Breast epithelium (tissue), 4 donors: ENCODE measurements at regions not wholly inside any gene's neighbourhood (a gene's known extent, or its start where the extent isn't known, plus 50 kb on each side); places are given as distances from the start of the nearest gene placed in this dataset.

Source experiments
- DNase-seq, 2 donors: peaks; one replicate each; pipeline ENCODE4 v3.0.0-alpha.2; 2019; ENCODE audit warnings: low spot score in 2 of 2
- H3K27ac ChIP-seq, 2 donors: fragments of 200-600 bp; sonication (generic) in 1 of 2; one replicate each; pipeline ENCODE4 v1.5.1; 2016 to 2019; ENCODE audit warnings: mild to moderate bottlenecking in 1 of 2
- H3K27me3 ChIP-seq, 2 donors: fragments of 200-600 bp; sonication (generic) in 1 of 2; one replicate each; pipeline versions ENCODE4 v1.5.1 to v1.6.0; 2017 to 2019; ENCODE audit warnings: control low read depth in 1 of 2, mild to moderate bottlenecking in 1 of 2
- H3K36me3 ChIP-seq: fragments of 200-600 bp; one replicate; pipeline ENCODE4 v1.5.1; 2019
- H3K4me1 ChIP-seq, 2 donors: fragments of 200-600 bp; sonication (generic); one replicate each; pipeline ENCODE4 v1.5.1; 2016 to 2019; ENCODE audit warnings: control low read depth in 1 of 2
- H3K4me3 ChIP-seq, 3 donors: fragments of 200-600 bp; sonication (generic); 1 replicate in 2 of 3; 2 replicates in 1 of 3; pipeline ENCODE4 v1.5.1; 2016 to 2019; ENCODE audit warnings: mild to moderate bottlenecking in 3 of 3, moderate library complexity in 2 of 3
- H3K9me3 ChIP-seq, 2 donors: fragments of 200-600 bp; sonication (generic) in 1 of 2; one replicate each; pipeline ENCODE4 v1.5.1; 2016 to 2019; ENCODE audit warnings: control low read depth in 1 of 2
- POLR2A ChIP-seq: fragments of 450-650 bp; IDR thresholded peaks from one replicate; pipeline ENCODE4 v1.6.1; 2016; ENCODE audit warnings: antibody characterized with exemption, mild to moderate bottlenecking, moderate library complexity
- POLR2AphosphoS5 ChIP-seq, 3 donors: sonication (generic); formaldehyde crosslinking; IDR thresholded peaks; one replicate each; pipeline ENCODE4 v1.6.1; 2017; ENCODE audit warnings: antibody characterized with exemption in 3 of 3
- intact Hi-C: fragments of 100-400 bp; cut with DNase I; formaldehyde crosslinking; loops from one replicate; pipeline ENCODE4 v1.15.1; 2023; ENCODE audit warnings: low total_unique reads
- TF ChIP-seq, protein P1 (sequence below), 3 donors: fragments of 450-650 bp; IDR thresholded peaks; one replicate each; pipeline ENCODE4 v1.5.1; 2016 to 2017; ENCODE audit warnings: antibody characterized with exemption in 3 of 3, mild to moderate bottlenecking in 3 of 3, moderate library complexity in 3 of 3

DNA sequence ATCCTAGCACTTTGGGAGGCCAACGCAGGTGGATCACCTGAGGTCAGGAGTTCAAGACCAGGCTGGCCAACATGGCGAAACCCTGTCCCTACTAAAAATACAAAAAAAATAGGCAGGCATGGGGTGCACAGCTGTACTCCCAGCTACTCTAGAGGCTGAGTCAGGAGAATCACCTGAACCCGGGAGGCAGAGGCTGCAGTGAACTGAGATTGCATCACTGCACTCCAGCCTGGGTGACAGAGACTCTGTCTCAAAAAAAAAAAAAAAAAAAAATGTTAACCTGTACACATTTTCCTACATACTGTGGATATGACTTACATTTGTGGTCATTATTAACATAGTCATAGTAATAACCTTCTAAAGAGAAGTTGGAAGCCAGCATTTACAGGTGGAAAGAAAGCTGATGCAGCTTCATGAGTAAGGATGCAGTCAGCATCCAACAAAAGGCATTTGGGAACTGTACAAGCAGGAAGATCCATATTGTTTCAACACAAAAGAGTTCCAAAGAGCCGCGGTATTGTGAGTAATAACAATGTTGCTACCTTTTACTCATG, 186.2 kb downstream of the GPX5 start:
- Histone ChIP-seq H3K27ac (no peak overlapping the region), H3K27me3 (peaks cover 0 to 25% of the 10 kb centered on the region in 2 donors), H3K36me3 (no peaks in the 10 kb centered on the region), H3K4me3 (no peak overlapping the region), H3K4me1 (no peaks in the 10 kb centered on the region), H3K9me3 (peaks cover 7 to 25% of the 10 kb centered on the region in 2 donors)
- DNase-seq = no peak
- intact Hi-C loops = no loop called here
- TF ChIP-seq, protein P1, sequence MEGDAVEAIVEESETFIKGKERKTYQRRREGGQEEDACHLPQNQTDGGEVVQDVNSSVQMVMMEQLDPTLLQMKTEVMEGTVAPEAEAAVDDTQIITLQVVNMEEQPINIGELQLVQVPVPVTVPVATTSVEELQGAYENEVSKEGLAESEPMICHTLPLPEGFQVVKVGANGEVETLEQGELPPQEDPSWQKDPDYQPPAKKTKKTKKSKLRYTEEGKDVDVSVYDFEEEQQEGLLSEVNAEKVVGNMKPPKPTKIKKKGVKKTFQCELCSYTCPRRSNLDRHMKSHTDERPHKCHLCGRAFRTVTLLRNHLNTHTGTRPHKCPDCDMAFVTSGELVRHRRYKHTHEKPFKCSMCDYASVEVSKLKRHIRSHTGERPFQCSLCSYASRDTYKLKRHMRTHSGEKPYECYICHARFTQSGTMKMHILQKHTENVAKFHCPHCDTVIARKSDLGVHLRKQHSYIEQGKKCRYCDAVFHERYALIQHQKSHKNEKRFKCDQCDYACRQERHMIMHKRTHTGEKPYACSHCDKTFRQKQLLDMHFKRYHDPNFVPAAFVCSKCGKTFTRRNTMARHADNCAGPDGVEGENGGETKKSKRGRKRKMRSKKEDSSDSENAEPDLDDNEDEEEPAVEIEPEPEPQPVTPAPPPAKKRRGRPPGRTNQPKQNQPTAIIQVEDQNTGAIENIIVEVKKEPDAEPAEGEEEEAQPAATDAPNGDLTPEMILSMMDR (IDR thresholded peaks at IDR 0.05) = no peak
- no peak for TF ChIP-seq POLR2AphosphoS5 (IDR thresholded peaks at IDR 0.05)
- no peak for TF ChIP-seq POLR2A

DNA sequence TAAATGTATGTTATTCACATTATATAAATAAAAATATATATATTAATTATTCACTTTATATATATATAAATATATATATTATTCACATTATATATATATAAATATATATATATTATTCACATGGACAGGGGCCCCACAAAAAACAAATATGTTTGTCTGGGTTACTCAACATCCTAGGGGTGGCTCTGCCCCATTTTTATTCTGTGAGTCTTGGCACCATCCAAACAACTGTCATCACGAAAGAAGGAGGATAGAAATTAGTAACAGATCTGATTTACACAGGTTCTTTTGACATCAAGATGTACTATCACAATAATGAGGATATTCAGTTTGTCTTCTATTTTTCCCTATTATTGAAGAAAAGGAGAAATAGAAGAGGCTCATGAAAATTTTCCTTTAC, 187.3 kb downstream of the GPX5 start:
- peaks cover 0 to 29% of the 10 kb centered on the region in 2 donors for H3K27me3 ChIP-seq
- no peaks in the 10 kb centered on the region for H3K4me1 ChIP-seq
- no peak overlapping the region for H3K27ac ChIP-seq
- H3K4me3 ChIP-seq = no peak overlapping the region
- no peak for DNase-seq
- TF ChIP-seq POLR2AphosphoS5 (IDR thresholded peaks at IDR 0.05) = no peak
- TF ChIP-seq POLR2A = no peak
- TF ChIP-seq, protein P1 (IDR thresholded peaks at IDR 0.05) = no peak
- peaks cover 0 to 14% of the 10 kb centered on the region in 2 donors for H3K9me3 ChIP-seq
- no peaks in the 10 kb centered on the region for H3K36me3 ChIP-seq
- intact Hi-C loops = no loop called here

DNA sequence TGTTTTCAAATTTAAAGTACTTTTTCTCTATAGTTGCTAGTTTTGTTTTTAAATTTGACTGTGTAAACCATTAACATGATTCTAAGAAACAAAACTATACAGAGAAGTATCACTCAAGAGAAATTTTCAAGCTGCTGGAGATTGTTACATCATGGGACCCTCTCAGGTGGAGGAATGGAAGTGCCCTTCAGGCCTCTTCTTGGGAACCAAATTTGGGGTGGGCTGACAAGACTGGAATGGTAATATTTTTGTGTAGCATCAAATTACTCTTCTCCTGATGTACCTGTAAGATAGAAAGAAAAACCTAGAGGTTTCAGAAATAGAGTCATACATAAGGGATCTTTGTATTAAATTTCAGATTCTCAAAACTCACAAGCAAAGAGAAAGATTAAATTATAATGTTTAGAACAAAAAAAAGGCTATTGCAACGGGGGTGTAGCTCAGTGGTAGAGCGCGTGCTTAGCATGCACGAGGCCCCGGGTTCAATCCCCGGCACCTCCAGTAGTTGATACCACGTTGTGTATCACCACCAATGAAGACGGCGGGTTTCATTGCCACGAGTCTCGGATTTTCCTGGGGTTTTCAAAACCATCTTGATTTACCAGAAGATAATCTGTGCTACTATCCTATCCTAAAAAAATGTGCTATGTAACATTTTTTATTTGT, 193.7 kb downstream of the GPX5 start:
- Histone ChIP-seq H3K27me3 (peaks cover 0 to 40% of the 10 kb centered on the region in 2 donors), H3K27ac (no peak overlapping the region), H3K4me1 (no peaks in the 10 kb centered on the region), H3K9me3 (no peaks in the 10 kb centered on the region), H3K4me3 (no peak overlapping the region), H3K36me3 (no peaks in the 10 kb centered on the region)
- DNase-seq = no peak
- TF ChIP-seq, protein P1 (IDR thresholded peaks at IDR 0.05) = no peak
- intact Hi-C loops = no loop called here

DNA sequence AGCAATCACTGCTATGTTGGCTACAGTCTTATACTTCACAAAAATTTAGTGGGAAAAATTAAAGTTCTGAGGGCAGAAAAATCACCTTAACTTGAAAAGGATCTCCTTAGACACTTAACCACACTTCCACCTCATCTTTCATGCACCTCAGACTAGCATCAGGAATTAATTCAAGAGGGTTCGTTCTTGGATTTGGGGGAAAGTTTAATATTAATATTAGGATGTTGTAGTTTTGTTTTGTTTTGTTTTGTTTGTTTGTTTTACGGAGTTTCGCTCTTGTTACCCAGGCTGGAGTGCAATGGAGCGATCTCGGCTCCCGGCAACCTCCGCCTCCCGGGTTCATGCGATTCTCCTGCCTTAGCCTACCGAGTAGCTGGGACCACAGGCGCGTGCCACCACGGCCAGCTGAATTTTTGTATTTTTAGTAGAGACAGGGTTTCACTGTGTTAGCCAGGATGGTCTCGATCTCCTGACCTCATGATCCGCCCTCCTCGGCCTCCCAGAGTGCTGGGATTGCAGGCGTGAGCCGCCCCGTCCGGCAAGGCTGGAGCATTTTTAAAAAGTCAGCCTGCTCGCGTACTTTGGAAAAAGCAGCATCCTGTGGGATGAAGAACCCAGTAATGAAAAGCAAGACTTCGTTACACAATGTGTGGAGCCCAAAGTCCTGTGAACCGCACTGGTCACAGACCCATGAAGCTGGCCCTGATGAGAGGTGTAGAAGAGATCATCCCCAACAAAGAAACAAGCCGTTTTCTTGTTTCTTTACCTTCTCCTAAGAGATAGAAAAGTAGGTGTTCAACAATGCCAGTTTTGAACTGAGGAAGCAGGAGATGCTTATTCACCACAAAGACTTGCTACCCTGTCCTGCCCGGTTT, 194.9 kb downstream of the GPX5 start:
- no peak overlapping the region for H3K4me3 ChIP-seq
- no peaks in the 10 kb centered on the region for H3K36me3 ChIP-seq
- H3K9me3 ChIP-seq = no peaks in the 10 kb centered on the region
- no peak for DNase-seq
- intact Hi-C loops = no loop called here
- TF ChIP-seq POLR2A = no peak
- peaks cover 0 to 40% of the 10 kb centered on the region in 2 donors for H3K27me3 ChIP-seq
- no peaks in the 10 kb centered on the region for H3K4me1 ChIP-seq
- H3K27ac ChIP-seq = no peak overlapping the region

DNA sequence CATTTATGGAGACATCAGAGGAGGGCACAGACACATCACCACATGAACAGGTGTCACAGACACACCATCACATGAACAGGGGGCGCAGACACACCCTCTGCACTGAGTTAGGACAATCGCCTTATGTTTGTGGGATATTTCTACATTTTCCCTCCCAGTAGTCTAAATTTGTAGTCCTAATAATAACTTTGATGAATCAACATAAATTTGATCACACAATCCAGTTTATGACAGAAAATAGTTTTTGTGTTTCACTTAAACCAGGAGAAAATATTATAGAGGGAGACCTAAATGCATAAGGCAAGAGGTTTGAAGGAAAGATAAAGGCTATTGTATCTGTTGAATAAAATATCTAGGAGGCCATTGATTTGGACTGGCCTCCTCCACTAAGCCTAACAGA, 195.7 kb downstream of the GPX5 start:
- no peaks in the 10 kb centered on the region for H3K4me1 ChIP-seq
- H3K27me3 ChIP-seq = peaks cover 0 to 48% of the 10 kb centered on the region in 2 donors
- no peaks in the 10 kb centered on the region for H3K36me3 ChIP-seq
- no peak for DNase-seq
- no peak overlapping the region for H3K4me3 ChIP-seq
- H3K27ac ChIP-seq = no peak overlapping the region
- intact Hi-C loops = no loop called here
- no peak for TF ChIP-seq POLR2A
- TF ChIP-seq, protein P1 (IDR thresholded peaks at IDR 0.05) = no peak
- no peak for TF ChIP-seq POLR2AphosphoS5 (IDR thresholded peaks at IDR 0.05)
- H3K9me3 ChIP-seq = no peaks in the 10 kb centered on the region
